ENCODE measurements at regions not wholly inside any gene's neighbourhood (a gene's known extent, or its start where the extent isn't known, plus 50 kb on each side); places are given as distances from the start of the nearest gene placed in this dataset.

- TF ChIP-seq POLR2AphosphoS5 (IDR thresholded peaks at IDR 0.05) (no peak), CTCF (IDR thresholded peaks at IDR 0.05) (no peak), POLR2A (IDR thresholded peaks at IDR 0.05) (no peak)
- no peak for DNase-seq (ENCODE audit: low spot score in 2 of 2)
- intact Hi-C loops (cut with DNase I; ENCODE audit: low total_unique reads), result no loop called here
- no peak overlapping the region for H3K27ac ChIP-seq
- H3K4me3 ChIP-seq, result no peak overlapping the region
- no peaks in the 10 kb centered on the region for H3K27me3 ChIP-seq
- H3K36me3 ChIP-seq, result no peaks in the 10 kb centered on the region
- H3K9me3 ChIP-seq, result peaks cover 0 to 3% of the 10 kb centered on the region in 2 donors
- H3K4me1 ChIP-seq, result no peaks in the 10 kb centered on the region
Observed at GRCh38 chr5:121271546-121271945, 580.1 kb upstream of the FTMT start.

GRCh38 chr5:121273833-121274433, 577.7 kb upstream of the FTMT start:
- Histone ChIP-seq H3K27ac (no peak overlapping the region), H3K4me1 (no peaks in the 10 kb centered on the region), H3K4me3 (no peak overlapping the region), H3K27me3 (no peaks in the 10 kb centered on the region), H3K36me3 (no peaks in the 10 kb centered on the region), H3K9me3 (peaks cover 0 to 4% of the 10 kb centered on the region in 2 donors)
- intact Hi-C loops (cut with DNase I; ENCODE audit: low total_unique reads), result no loop called here
- no peak for DNase-seq (ENCODE audit: low spot score in 2 of 2)
- TF ChIP-seq CTCF (IDR thresholded peaks at IDR 0.05) (no peak), POLR2AphosphoS5 (IDR thresholded peaks at IDR 0.05) (no peak), POLR2A (IDR thresholded peaks at IDR 0.05) (no peak)

GRCh38 chr5:121279801-121280200, 571.9 kb upstream of the FTMT start:
- Histone ChIP-seq H3K9me3 (peaks cover 0 to 4% of the 10 kb centered on the region in 2 donors), H3K36me3 (no peaks in the 10 kb centered on the region), H3K4me1 (no peaks in the 10 kb centered on the region), H3K27me3 (no peaks in the 10 kb centered on the region), H3K4me3 (no peak overlapping the region), H3K27ac (no peak overlapping the region)
- DNase-seq (ENCODE audit: low spot score in 2 of 2), result no peak
- no peak for TF ChIP-seq CTCF (IDR thresholded peaks at IDR 0.05)
- no peak for TF ChIP-seq POLR2A (IDR thresholded peaks at IDR 0.05)
- no peak for TF ChIP-seq POLR2AphosphoS5 (IDR thresholded peaks at IDR 0.05)
- intact Hi-C loops (cut with DNase I; ENCODE audit: low total_unique reads), result no loop called here

- no peaks in the 10 kb centered on the region for H3K36me3 ChIP-seq
Observed at GRCh38 chr5:121285801-121286521, 565.7 kb upstream of the FTMT start.

More at GRCh38 chr5:121285801-121286521, 565.7 kb upstream of the FTMT start:
- no peaks in the 10 kb centered on the region for H3K9me3 ChIP-seq
- H3K4me1 ChIP-seq, result no peaks in the 10 kb centered on the region
- intact Hi-C loops (cut with DNase I; ENCODE audit: low total_unique reads), result no loop called here
- H3K27me3 ChIP-seq, result no peaks in the 10 kb centered on the region
- no peak overlapping the region for H3K27ac ChIP-seq
- no peak for DNase-seq (ENCODE audit: low spot score in 2 of 2)
- TF ChIP-seq CTCF (IDR thresholded peaks at IDR 0.05), result no peak
- no peak for TF ChIP-seq POLR2AphosphoS5 (IDR thresholded peaks at IDR 0.05)
- TF ChIP-seq POLR2A (IDR thresholded peaks at IDR 0.05), result no peak
- no peak overlapping the region for H3K4me3 ChIP-seq
